Left lung (tissue), 4 donors: ENCODE measurements at regions not wholly inside any gene's neighbourhood (a gene's known extent, or its start where the extent isn't known, plus 50 kb on each side); places are given as distances from the start of the nearest gene placed in this dataset.
A peak's percentile ranks its signal among the peaks of the same experiment; 100 is the strongest.

ENCODE experiments used
- ATAC-seq: fragments of 200-7000 bp; cut with Tn5 transposase; one replicate; pipeline ENCODE4 v1.9.1; 2020; ENCODE audit warnings: moderate library complexity
- DNase-seq, 4 donors: peaks; one replicate each; pipeline ENCODE4 v3.0.0-alpha.2; 2013 to 2020
- H3K27ac ChIP-seq, 2 donors: fragments of 200-600 bp; sonication (generic) in 1 of 2; one replicate each; pipeline versions ENCODE4 v1.5.0 to v1.8.0; 2020 to 2021
- H3K27me3 ChIP-seq, 2 donors: fragments of 200-600 bp; sonication (generic) in 1 of 2; one replicate each; pipeline versions ENCODE4 v1.5.0 to v1.8.0; 2020 to 2021
- H3K36me3 ChIP-seq, 2 donors: fragments of 200-600 bp; sonication (generic) in 1 of 2; one replicate each; pipeline versions ENCODE4 v1.5.0 to v1.8.0; 2020 to 2021
- H3K4me1 ChIP-seq, 2 donors: fragments of 200-600 bp; one replicate each; pipeline ENCODE4 v1.8.0; 2021
- H3K4me3 ChIP-seq, 2 donors: fragments of 200-600 bp; sonication (generic) in 1 of 2; one replicate each; pipeline versions ENCODE4 v1.5.0 to v1.8.0; 2020 to 2021; ENCODE audit warnings: mild to moderate bottlenecking in 1 of 2
- H3K9me3 ChIP-seq, 2 donors: fragments of 200-600 bp; sonication (generic) in 1 of 2; one replicate each; pipeline versions ENCODE4 v1.5.0 to v1.8.0; 2020 to 2021
- CTCF ChIP-seq, 2 donors: fragments of 200-600 bp; sonication (generic) in 1 of 2; IDR thresholded peaks; one replicate each; pipeline versions ENCODE4 v1.5.0 to v1.8.0; 2021; ENCODE audit warnings: antibody characterized with exemption in 2 of 2
- intact Hi-C, 2 donors: fragments of 100-400 bp; cut with DNase I; formaldehyde crosslinking; loops; one replicate each; pipeline versions ENCODE4 v1.11.2 to v1.14.2; 2022
- donor health status: DM: no; HTN: yes; CAD: no.
- donor health status: DM: no; HTN: no; CAD: no.

GRCh38 chrX:137424679-137425078 lies 141.2 kb upstream of the ZIC3 start:
- peaks cover 68 to 91% of the 10 kb centered on the region in 2 donors for H3K27me3 ChIP-seq
- no peak for TF ChIP-seq CTCF (IDR thresholded peaks at IDR 0.05)
- intact Hi-C loops, result no loop called here

GRCh38 chrX:137423241-137423640 lies 142.7 kb upstream of the ZIC3 start:
- no peaks in the 10 kb centered on the region for H3K9me3 ChIP-seq
- intact Hi-C loops, result no loop called here

More at GRCh38 chrX:137424679-137425078, 141.2 kb upstream of the ZIC3 start:
- DNase-seq (no peak), ATAC-seq (no peak)
- Histone ChIP-seq H3K9me3 (no peaks in the 10 kb centered on the region), H3K27ac (no peak overlapping the region), H3K4me3 (no peak overlapping the region), H3K4me1 (peaks cover 0 to 5% of the 10 kb centered on the region in 2 donors), H3K36me3 (no peaks in the 10 kb centered on the region)

GRCh38 chrX:137418086-137418485 lies 147.8 kb upstream of the ZIC3 start:
- ATAC-seq, result no peak
- H3K9me3 ChIP-seq, result no peaks in the 10 kb centered on the region
- no peak for TF ChIP-seq CTCF (IDR thresholded peaks at IDR 0.05)
- H3K27ac ChIP-seq, result no peak overlapping the region
- intact Hi-C loops, result no loop called here
- no peaks in the 10 kb centered on the region for H3K4me1 ChIP-seq
- no peak overlapping the region for H3K4me3 ChIP-seq
- no peak for DNase-seq
- no peaks in the 10 kb centered on the region for H3K36me3 ChIP-seq
- H3K27me3 ChIP-seq, result peaks cover 10 to 25% of the 10 kb centered on the region in 2 donors

More at GRCh38 chrX:137423241-137423640, 142.7 kb upstream of the ZIC3 start:
- no peak for TF ChIP-seq CTCF (IDR thresholded peaks at IDR 0.05)
- Histone ChIP-seq H3K27ac (no peak overlapping the region), H3K27me3 (peaks cover 54 to 76% of the 10 kb centered on the region in 2 donors), H3K4me3 (no peak overlapping the region), H3K4me1 (peaks cover 0 to 5% of the 10 kb centered on the region in 2 donors), H3K36me3 (no peaks in the 10 kb centered on the region)
- no peak for DNase-seq
- ATAC-seq, result no peak

- Histone ChIP-seq H3K9me3 (no peaks in the 10 kb centered on the region), H3K4me3 (no peak overlapping the region), H3K4me1 (no peaks in the 10 kb centered on the region), H3K27me3 (no peaks in the 10 kb centered on the region), H3K27ac (no peak overlapping the region), H3K36me3 (no peaks in the 10 kb centered on the region)
- no peak for DNase-seq
- no peak for ATAC-seq
- TF ChIP-seq CTCF (IDR thresholded peaks at IDR 0.05), result no peak
- intact Hi-C loops, result no loop called here
These were observed 152.7 kb upstream of the ZIC3 start for GRCh38 chrX:137413190-137413589.

GRCh38 chrX:137405449-137406140 lies 160.3 kb upstream of the ZIC3 start:
- DNase-seq, result peak in 1 of 4 donors; percentile 49
- no peaks in the 10 kb centered on the region for H3K27me3 ChIP-seq
- H3K27ac ChIP-seq, result no peak overlapping the region
- no peaks in the 10 kb centered on the region for H3K4me1 ChIP-seq
- TF ChIP-seq CTCF (IDR thresholded peaks at IDR 0.05), result no peak
- H3K9me3 ChIP-seq, result no peaks in the 10 kb centered on the region
- no peak for ATAC-seq
- no peak overlapping the region for H3K4me3 ChIP-seq
- intact Hi-C loops, result no loop called here
- no peaks in the 10 kb centered on the region for H3K36me3 ChIP-seq
